ENCODE measurements at regions not wholly inside any gene's neighbourhood (a gene's known extent, or its start where the extent isn't known, plus 50 kb on each side); places are given as distances from the start of the nearest gene placed in this dataset.
A peak's percentile ranks its signal among the peaks of the same experiment; 100 is the strongest.

- Histone ChIP-seq H2AFZ (ENCODE audit: low read length) (no peak overlapping the region), H3K27ac (ENCODE audit: insufficient read depth, low read length) (no peak overlapping the region), H3K9ac (ENCODE audit: insufficient read depth, low read length) (no peak overlapping the region), H4K20me1 (ENCODE audit: control insufficient read depth, extremely low read depth, insufficient read depth, low read length) (no peaks in the 10 kb centered on the region), H3K36me3 (ENCODE audit: control insufficient read depth, insufficient read depth, low read length) (no peaks in the 10 kb centered on the region), H3K4me1 (ENCODE audit: control insufficient read depth, extremely low read depth, insufficient read depth, low read length) (no peaks in the 10 kb centered on the region), H3K4me3 (replicated peaks in 1 of 4; ENCODE audit: control extremely low read depth in 1 of 4, insufficient read depth in 1 of 4, low read depth in 3 of 4, low read length in 4 of 4) (no peak overlapping the region), H3K4me2 (ENCODE audit: extremely low read depth, insufficient read depth, low read length) (no peak overlapping the region), H3K9me3 (ENCODE audit: control insufficient read depth, insufficient read depth, low read depth, low read length) (no peaks in the 10 kb centered on the region), H3K27me3 (ENCODE audit: control insufficient read depth, insufficient read depth, low read length) (no peaks in the 10 kb centered on the region), H3K79me2 (ENCODE audit: control insufficient read depth, insufficient read depth, low read length) (no peaks in the 10 kb centered on the region)
- DNase-seq (ENCODE audit: low read depth in 2 of 2) = peak in 1 of 2 donors; percentile 34
- TF ChIP-seq, protein P1, sequence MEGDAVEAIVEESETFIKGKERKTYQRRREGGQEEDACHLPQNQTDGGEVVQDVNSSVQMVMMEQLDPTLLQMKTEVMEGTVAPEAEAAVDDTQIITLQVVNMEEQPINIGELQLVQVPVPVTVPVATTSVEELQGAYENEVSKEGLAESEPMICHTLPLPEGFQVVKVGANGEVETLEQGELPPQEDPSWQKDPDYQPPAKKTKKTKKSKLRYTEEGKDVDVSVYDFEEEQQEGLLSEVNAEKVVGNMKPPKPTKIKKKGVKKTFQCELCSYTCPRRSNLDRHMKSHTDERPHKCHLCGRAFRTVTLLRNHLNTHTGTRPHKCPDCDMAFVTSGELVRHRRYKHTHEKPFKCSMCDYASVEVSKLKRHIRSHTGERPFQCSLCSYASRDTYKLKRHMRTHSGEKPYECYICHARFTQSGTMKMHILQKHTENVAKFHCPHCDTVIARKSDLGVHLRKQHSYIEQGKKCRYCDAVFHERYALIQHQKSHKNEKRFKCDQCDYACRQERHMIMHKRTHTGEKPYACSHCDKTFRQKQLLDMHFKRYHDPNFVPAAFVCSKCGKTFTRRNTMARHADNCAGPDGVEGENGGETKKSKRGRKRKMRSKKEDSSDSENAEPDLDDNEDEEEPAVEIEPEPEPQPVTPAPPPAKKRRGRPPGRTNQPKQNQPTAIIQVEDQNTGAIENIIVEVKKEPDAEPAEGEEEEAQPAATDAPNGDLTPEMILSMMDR (conservative IDR thresholded peaks at IDR 0.05 in 1 of 2, IDR thresholded peaks at IDR 0.05 in 1 of 2; ENCODE audit: low read depth in 1 of 2, low read length in 2 of 2) = no peak
- TF ChIP-seq EZH2 (IDR thresholded peaks at IDR 0.05; ENCODE audit: low read length, missing control alignments) = no peak
Measured at GRCh38 chr1:182122913-182123260, 61.4 kb upstream of the ZNF648 start.

- Histone ChIP-seq H3K27ac (ENCODE audit: insufficient read depth, low read length) (no peak overlapping the region), H3K9me3 (ENCODE audit: control insufficient read depth, insufficient read depth, low read depth, low read length) (no peaks in the 10 kb centered on the region), H3K79me2 (ENCODE audit: control insufficient read depth, insufficient read depth, low read length) (no peaks in the 10 kb centered on the region), H3K4me2 (ENCODE audit: extremely low read depth, insufficient read depth, low read length) (no peak overlapping the region), H3K9ac (ENCODE audit: insufficient read depth, low read length) (no peak overlapping the region), H3K36me3 (ENCODE audit: control insufficient read depth, insufficient read depth, low read length) (no peaks in the 10 kb centered on the region), H2AFZ (ENCODE audit: low read length) (no peak overlapping the region), H4K20me1 (ENCODE audit: control insufficient read depth, extremely low read depth, insufficient read depth, low read length) (no peaks in the 10 kb centered on the region), H3K4me3 (replicated peaks in 1 of 4; ENCODE audit: control extremely low read depth in 1 of 4, insufficient read depth in 1 of 4, low read depth in 3 of 4, low read length in 4 of 4) (no peak overlapping the region), H3K27me3 (ENCODE audit: control insufficient read depth, insufficient read depth, low read length) (no peaks in the 10 kb centered on the region), H3K4me1 (ENCODE audit: control insufficient read depth, extremely low read depth, insufficient read depth, low read length) (no peaks in the 10 kb centered on the region)
- TF ChIP-seq, protein P1 (conservative IDR thresholded peaks at IDR 0.05 in 1 of 2, IDR thresholded peaks at IDR 0.05 in 1 of 2; ENCODE audit: low read depth in 1 of 2, low read length in 2 of 2) = no peak
- no peak for TF ChIP-seq EZH2 (IDR thresholded peaks at IDR 0.05; ENCODE audit: low read length, missing control alignments)
- DNase-seq (ENCODE audit: low read depth in 2 of 2) = no peak
Measured at GRCh38 chr1:182122256-182122912, 60.9 kb upstream of the ZNF648 start.

- Histone ChIP-seq H3K79me2 (ENCODE audit: control insufficient read depth, insufficient read depth, low read length) (no peaks in the 10 kb centered on the region), H3K4me2 (ENCODE audit: extremely low read depth, insufficient read depth, low read length) (no peak overlapping the region), H3K4me3 (replicated peaks in 1 of 4; ENCODE audit: control extremely low read depth in 1 of 4, insufficient read depth in 1 of 4, low read depth in 3 of 4, low read length in 4 of 4) (no peak overlapping the region), H3K27me3 (ENCODE audit: control insufficient read depth, insufficient read depth, low read length) (no peaks in the 10 kb centered on the region), H2AFZ (ENCODE audit: low read length) (no peak overlapping the region), H3K9ac (ENCODE audit: insufficient read depth, low read length) (no peak overlapping the region), H4K20me1 (ENCODE audit: control insufficient read depth, extremely low read depth, insufficient read depth, low read length) (no peaks in the 10 kb centered on the region), H3K27ac (ENCODE audit: insufficient read depth, low read length) (no peak overlapping the region), H3K4me1 (ENCODE audit: control insufficient read depth, extremely low read depth, insufficient read depth, low read length) (no peaks in the 10 kb centered on the region), H3K36me3 (ENCODE audit: control insufficient read depth, insufficient read depth, low read length) (no peaks in the 10 kb centered on the region), H3K9me3 (ENCODE audit: control insufficient read depth, insufficient read depth, low read depth, low read length) (no peaks in the 10 kb centered on the region)
- TF ChIP-seq, protein P1 (conservative IDR thresholded peaks at IDR 0.05 in 1 of 2, IDR thresholded peaks at IDR 0.05 in 1 of 2; ENCODE audit: low read depth in 1 of 2, low read length in 2 of 2) = no peak
- TF ChIP-seq EZH2 (IDR thresholded peaks at IDR 0.05; ENCODE audit: low read length, missing control alignments) = no peak
- DNase-seq (ENCODE audit: low read depth in 2 of 2) = no peak
Measured at GRCh38 chr1:182121787-182122186, 60.3 kb upstream of the ZNF648 start.
